Right forelimb (tissue), 1 donor: ENCODE measurements at regions not wholly inside any gene's neighbourhood (a gene's known extent, or its start where the extent isn't known, plus 50 kb on each side); places are given as distances from the start of the nearest gene placed in this dataset.
"Not testable (repeated sequence)": the region's sequence is repeated elsewhere in the genome, so short reads cannot be mapped to it uniquely, and the experiment has no call there.

Source experiments
- DNase-seq: peaks from one replicate; pipeline ENCODE4 v3.0.0-alpha.2; 2018

GRCh38 chr14:71366861-71367260 lies 459.6 kb downstream of the PCNX1 start:
- no peak for DNase-seq

GRCh38 chr14:71371711-71372396 lies 464.6 kb downstream of the PCNX1 start:
- DNase-seq: no peak

- DNase-seq: no peak
Observed at GRCh38 chr14:71372411-71372838, 465.2 kb downstream of the PCNX1 start.

- no peak for DNase-seq
Observed at GRCh38 chr14:71373773-71374172, 466.5 kb downstream of the PCNX1 start.

- no peak for DNase-seq
Observed at GRCh38 chr14:71374989-71375388, 467.7 kb downstream of the PCNX1 start.

- no peak for DNase-seq
Observed at GRCh38 chr14:71377099-71377498, 469.8 kb downstream of the PCNX1 start.

- no peak for DNase-seq
Observed at GRCh38 chr14:71380271-71380670, 473.0 kb downstream of the PCNX1 start.

- DNase-seq: no peak
Observed at GRCh38 chr14:71381814-71382213, 474.6 kb downstream of the PCNX1 start.

GRCh38 chr14:71382315-71382714 lies 475.1 kb downstream of the PCNX1 start:
- DNase-seq: no peak

- no peak for DNase-seq
Observed at GRCh38 chr14:71383510-71383909, 476.3 kb downstream of the PCNX1 start.

- no peak for DNase-seq
Observed at GRCh38 chr14:71384007-71384845, 477.0 kb downstream of the PCNX1 start.

- DNase-seq: no peak
Observed at GRCh38 chr14:71387753-71388152, 480.5 kb downstream of the PCNX1 start.

- no peak for DNase-seq
Observed at GRCh38 chr14:71388336-71388735, 481.1 kb downstream of the PCNX1 start.

GRCh38 chr14:71388862-71389261 lies 481.6 kb downstream of the PCNX1 start:
- no peak for DNase-seq

- no peak for DNase-seq
Observed at GRCh38 chr14:71394386-71394785, 487.1 kb downstream of the PCNX1 start.

GRCh38 chr14:71395151-71395604 lies 487.9 kb downstream of the PCNX1 start:
- DNase-seq: no peak

GRCh38 chr14:71395636-71396035 lies 488.4 kb downstream of the PCNX1 start:
- DNase-seq: no peak

- DNase-seq: no peak
Observed at GRCh38 chr14:71396050-71396677, 488.9 kb downstream of the PCNX1 start.

- DNase-seq: no peak
Observed at GRCh38 chr14:71397371-71397770, 490.1 kb downstream of the PCNX1 start.

GRCh38 chr14:71398450-71398849 lies 491.2 kb downstream of the PCNX1 start:
- no peak for DNase-seq

- DNase-seq: no peak
Observed at GRCh38 chr14:71399057-71399487, 491.8 kb downstream of the PCNX1 start.

- no peak for DNase-seq
Observed at GRCh38 chr14:71400871-71401321, 493.6 kb downstream of the PCNX1 start.

GRCh38 chr14:71402415-71402814 lies 495.2 kb downstream of the PCNX1 start:
- DNase-seq: not testable (repeated sequence)

- DNase-seq: no peak
Observed at GRCh38 chr14:71403656-71404055, 496.4 kb downstream of the PCNX1 start.
